Mammary epithelial cell (primary cell): ENCODE measurements at regions not wholly inside any gene's neighbourhood (a gene's known extent, or its start where the extent isn't known, plus 50 kb on each side); places are given as distances from the start of the nearest gene placed in this dataset.

ENCODE experiments used
- CTCF ChIP-seq, 2 donors: IDR thresholded peaks in 1 of 2; conservative IDR thresholded peaks in 1 of 2; 2 replicates each; pipeline ENCODE4 v1.5.1; 2011 to 2012; ENCODE audit warnings: inconsistent platforms in 2 of 2, low read length in 2 of 2, mild to moderate bottlenecking in 2 of 2, control low read depth in 1 of 2, low read depth in 1 of 2; ENCODE audit not compliant: insufficient read depth in 1 of 2; ENCODE audit errors: extremely low read depth in 1 of 2
- EZH2 ChIP-seq: IDR thresholded peaks from 2 replicates; pipeline ENCODE4 v1.6.1; 2012; ENCODE audit warnings: low read length, inconsistent platforms, borderline replicate concordance

DNA sequence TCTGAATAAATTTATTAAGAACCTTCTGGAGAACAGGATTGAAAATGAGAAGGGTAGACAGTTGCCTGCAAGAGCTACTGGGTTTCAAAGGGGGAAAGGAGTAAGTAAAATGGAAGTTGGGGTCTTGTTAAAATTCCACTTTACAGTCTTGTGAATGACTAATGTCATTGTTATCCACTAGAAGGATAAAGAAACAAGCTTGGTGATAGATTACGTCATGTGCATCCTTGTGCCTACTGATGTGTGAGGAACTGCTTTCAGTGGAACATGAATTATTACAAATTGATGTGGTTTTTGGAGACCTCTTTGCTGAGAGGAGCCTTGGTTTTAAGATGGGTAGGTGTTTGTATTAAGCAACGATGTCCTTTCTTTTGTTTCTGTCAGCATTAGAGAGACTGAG lies 272.5 kb upstream of the PRICKLE1 start:
- no peak for TF ChIP-seq CTCF (conservative IDR thresholded peaks at IDR 0.05 in 1 of 2, IDR thresholded peaks at IDR 0.05 in 1 of 2; ENCODE audit: extremely low read depth in 1 of 2, insufficient read depth in 1 of 2, low read depth in 1 of 2, low read length in 2 of 2)
- no peak for TF ChIP-seq EZH2
